Erythroblast (primary cell): ENCODE measurements at regions not wholly inside any gene's neighbourhood (a gene's known extent, or its start where the extent isn't known, plus 50 kb on each side); places are given as distances from the start of the nearest gene placed in this dataset.

Experiments
- GATA1 ChIP-seq: IDR thresholded peaks from 2 replicates; pipeline ENCODE4 v1.6.1; 2011; ENCODE audit warnings: low read depth, mild to moderate bottlenecking, control low read depth, low read length, moderate library complexity
- POLR2A ChIP-seq: IDR thresholded peaks from 2 replicates; pipeline ENCODE4 v1.6.1; 2011; ENCODE audit warnings: mild to moderate bottlenecking, low read length

GRCh38 chr10:131663351-131663750 is 237.5 kb upstream of the PPP2R2D start:
- TF ChIP-seq POLR2A, result no peak
- TF ChIP-seq GATA1, result no peak
